HG03095 (cell line): ENCODE measurements at regions not wholly inside any gene's neighbourhood (a gene's known extent, or its start where the extent isn't known, plus 50 kb on each side); places are given as distances from the start of the nearest gene placed in this dataset.

Source experiments
- ATAC-seq: cut with Tn5 transposase; IDR thresholded peaks from one replicate; pipeline ENCODE4 v1.9.1; 2021; ENCODE audit warnings: moderate library complexity; ENCODE audit not compliant: unreplicated experiment

GRCh38 chr3:177824190-177824786, 627.0 kb upstream of the TBL1XR1 start:
- ATAC-seq = no peak

- no peak for ATAC-seq
These were observed 627.6 kb upstream of the TBL1XR1 start for GRCh38 chr3:177824841-177825240.

- ATAC-seq = no peak
These were observed 629.0 kb upstream of the TBL1XR1 start for GRCh38 chr3:177826253-177826652.

- ATAC-seq = no peak
These were observed 630.4 kb upstream of the TBL1XR1 start for GRCh38 chr3:177827511-177828207.

GRCh38 chr3:177828208-177828565, 630.9 kb upstream of the TBL1XR1 start:
- no peak for ATAC-seq

GRCh38 chr3:177830411-177830849, 633.1 kb upstream of the TBL1XR1 start:
- no peak for ATAC-seq

GRCh38 chr3:177831361-177831760, 634.1 kb upstream of the TBL1XR1 start:
- ATAC-seq = no peak

GRCh38 chr3:177832880-177833279, 635.6 kb upstream of the TBL1XR1 start:
- ATAC-seq = no peak

GRCh38 chr3:177833332-177833731, 636.0 kb upstream of the TBL1XR1 start:
- ATAC-seq = no peak

- ATAC-seq = no peak
These were observed 637.7 kb upstream of the TBL1XR1 start for GRCh38 chr3:177835008-177835407.

GRCh38 chr3:177835917-177836316, 638.6 kb upstream of the TBL1XR1 start:
- no peak for ATAC-seq

GRCh38 chr3:177836671-177837070, 639.4 kb upstream of the TBL1XR1 start:
- ATAC-seq = no peak

- ATAC-seq = no peak
These were observed 640.8 kb upstream of the TBL1XR1 start for GRCh38 chr3:177837951-177838655.

GRCh38 chr3:177838766-177839350, 641.6 kb upstream of the TBL1XR1 start:
- no peak for ATAC-seq

GRCh38 chr3:177842302-177842701, 645.0 kb upstream of the TBL1XR1 start:
- no peak for ATAC-seq

- ATAC-seq = no peak
These were observed 645.8 kb upstream of the TBL1XR1 start for GRCh38 chr3:177842743-177843734.

GRCh38 chr3:177852001-177852807, 654.9 kb upstream of the TBL1XR1 start:
- ATAC-seq = no peak

- ATAC-seq = no peak
These were observed 657.7 kb upstream of the TBL1XR1 start for GRCh38 chr3:177855021-177855420.

- ATAC-seq = no peak
These were observed 662.9 kb upstream of the TBL1XR1 start for GRCh38 chr3:177860184-177860583.
